NCI-H1105 (cell line): ENCODE measurements at regions not wholly inside any gene's neighbourhood (a gene's known extent, or its start where the extent isn't known, plus 50 kb on each side); places are given as distances from the start of the nearest gene placed in this dataset.
"Not testable (repeated sequence)": the region's sequence is repeated elsewhere in the genome, so short reads cannot be mapped to it uniquely, and the experiment has no call there.

Experiments
- DNase-seq: peaks from one replicate; lab custom pipeline; 2025; lab: John Stamatoyannopoulos, UW

DNA sequence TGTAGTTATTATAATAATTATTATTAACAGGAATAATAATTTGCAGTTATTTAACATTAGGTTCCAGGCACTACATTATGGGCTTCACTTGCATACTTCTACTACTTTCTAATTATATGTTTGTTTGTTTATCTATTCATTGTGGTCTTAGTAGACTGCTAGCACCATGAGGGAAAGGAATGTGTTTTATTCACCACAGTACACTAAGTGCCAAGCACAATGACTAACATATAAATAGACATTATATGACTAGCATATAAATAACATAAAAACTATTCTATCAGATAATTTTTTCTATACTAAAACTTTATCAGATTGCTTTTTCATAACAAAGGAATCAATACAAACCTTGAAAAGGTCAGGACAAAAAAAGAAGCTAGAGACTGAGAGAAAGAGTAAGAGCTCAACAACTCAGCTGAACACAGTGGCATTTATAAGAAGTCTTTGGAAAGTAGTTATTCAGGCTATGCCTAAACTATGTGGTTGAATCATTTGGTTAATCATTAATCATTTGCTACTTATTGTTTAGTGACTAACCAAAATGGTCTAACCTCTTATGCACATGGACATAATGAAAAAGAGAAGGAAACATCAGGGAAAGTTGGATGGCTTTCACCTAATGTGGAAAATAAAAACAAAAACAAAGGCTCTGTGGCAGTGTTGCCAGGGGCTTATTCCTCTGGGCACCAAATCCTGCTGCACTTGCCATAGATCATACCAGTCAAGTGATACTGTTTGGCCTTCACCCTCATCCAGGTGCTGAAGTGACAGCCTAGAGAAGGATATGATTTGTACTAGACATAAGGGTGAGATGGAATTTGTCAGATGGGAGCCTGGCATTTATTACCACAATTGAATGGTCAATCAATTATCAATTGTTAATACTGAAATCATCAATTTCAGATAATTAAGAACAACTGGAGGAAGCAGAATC lies 174.9 kb downstream of the ETAA1 start:
- no peak for DNase-seq

DNA sequence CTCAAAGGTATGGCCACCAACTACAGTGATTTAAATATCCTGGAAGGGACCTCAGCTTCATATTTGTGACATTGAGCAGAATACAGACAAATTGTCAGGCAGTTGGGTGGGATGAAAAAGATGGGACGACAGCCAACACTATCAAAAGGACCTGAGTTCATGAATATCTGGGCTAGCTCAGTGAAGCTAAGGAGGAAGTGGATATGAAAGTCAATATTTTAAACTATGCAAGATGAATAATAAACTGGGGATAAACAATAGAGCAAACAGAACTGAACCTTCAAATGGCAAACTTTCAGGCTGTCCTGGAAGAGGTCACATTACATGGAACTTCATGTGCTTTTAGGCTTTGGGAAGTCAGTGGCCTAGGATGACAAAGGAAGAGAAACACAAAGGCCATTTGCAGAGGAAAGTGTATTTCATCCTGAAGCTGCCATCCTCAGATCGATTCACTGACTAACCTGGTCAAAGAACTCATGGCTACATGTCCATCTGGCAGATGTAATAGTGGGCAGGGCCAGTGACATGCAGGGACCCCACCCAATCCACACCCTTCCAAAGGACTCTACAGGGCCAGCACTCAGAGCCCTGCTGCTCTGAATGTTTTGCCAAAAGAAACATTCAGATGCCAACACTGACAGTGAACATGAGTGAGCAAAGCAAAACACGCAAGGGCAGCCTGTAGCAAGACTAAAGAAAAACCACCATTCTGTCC lies 175.7 kb downstream of the ETAA1 start:
- DNase-seq: no peak

DNA sequence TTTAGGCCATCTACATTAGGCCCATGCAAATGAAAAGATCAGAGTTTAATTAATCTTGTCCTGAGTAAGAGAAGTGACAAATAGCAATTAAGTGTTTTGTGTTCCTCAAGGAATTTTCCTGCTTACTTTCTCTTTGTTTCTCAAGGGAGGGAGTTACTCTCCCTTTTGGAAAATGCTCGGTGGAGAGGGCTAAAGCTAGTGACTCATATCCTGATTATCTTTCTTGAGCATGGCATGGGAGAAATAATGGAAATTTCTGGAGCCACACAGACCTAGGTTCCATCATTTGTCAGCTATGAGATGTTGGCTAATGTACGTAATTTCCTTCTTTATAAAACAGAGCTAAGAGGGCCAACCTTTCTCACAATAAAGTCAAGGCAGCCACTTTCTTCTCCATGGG lies 177.1 kb downstream of the ETAA1 start:
- no peak for DNase-seq

DNA sequence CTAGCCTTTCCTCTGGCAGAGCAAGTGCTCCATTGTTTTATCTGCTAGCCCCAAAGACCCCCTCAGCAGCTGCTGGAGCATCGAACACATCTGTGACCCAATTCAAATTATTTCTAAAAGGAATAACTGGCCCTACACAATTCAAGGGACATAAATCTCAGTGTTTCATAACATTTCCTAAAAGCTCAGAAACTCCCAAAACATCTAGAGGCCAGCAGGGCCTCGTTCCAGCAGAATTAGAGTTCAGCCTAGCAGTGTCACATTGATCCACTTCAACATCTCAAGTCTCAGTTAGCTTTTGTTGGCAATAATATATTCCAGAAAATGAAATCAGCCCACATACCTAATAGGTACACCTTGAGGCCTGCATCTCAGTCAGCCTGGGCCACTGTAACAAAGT lies 179.1 kb downstream of the ETAA1 start:
- DNase-seq: no peak

DNA sequence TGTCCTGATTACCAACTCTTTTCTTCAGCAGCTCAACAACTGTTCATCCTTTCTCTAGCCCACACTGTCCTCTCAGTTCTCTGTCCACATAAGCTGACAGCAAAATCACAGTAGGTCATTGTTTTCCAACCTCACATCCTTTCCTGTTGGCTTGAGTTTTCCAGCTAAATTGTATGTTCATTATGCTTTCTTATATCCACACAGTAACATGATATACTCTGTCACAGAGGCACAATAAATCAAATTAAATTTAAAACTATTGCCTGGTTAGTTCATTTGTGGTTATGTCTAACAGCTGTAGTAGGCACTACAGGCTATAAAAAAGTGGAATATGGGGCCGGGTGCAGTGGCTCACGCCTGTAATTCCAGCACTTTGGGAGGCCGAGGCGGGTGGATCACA lies 179.9 kb downstream of the ETAA1 start:
- DNase-seq: no peak

DNA sequence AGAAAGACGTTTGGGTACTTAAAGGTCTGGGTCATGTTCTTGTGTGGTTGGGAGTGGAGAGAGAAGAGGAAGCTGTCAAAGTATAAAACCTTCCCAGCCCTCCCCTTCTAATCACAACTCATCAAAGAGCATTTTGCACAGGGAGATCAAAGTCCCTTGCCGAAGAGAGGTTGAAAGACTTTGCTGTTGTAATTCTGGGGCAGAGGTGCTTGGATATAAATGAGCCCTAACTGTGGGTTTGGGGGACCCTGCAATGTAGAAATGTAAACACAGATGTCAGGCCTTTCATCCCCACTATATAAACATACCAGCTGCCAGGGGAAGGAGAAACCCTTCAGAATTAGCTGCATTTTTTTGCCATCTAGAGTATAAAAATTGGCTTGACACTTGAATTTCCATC lies 182.1 kb downstream of the ETAA1 start:
- no peak for DNase-seq

DNA sequence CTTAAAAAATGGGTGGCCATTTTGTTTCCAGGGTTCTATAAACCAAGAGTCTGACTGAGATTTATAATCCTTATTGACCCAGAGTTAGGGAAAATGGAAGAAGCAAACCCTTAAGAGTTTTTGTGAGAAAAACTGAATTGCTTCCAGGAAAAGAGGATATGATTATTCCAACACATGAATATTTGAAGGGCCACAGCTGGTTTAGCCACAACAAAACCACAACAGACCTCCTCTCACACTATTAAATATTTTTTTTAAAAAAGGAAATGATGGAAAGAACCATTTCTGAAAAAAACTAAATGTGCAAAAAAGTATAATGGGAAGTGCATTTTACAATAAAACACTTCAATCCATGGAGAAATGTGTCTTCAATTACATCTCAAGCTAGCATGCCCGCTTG lies 182.7 kb downstream of the ETAA1 start:
- no peak for DNase-seq

DNA sequence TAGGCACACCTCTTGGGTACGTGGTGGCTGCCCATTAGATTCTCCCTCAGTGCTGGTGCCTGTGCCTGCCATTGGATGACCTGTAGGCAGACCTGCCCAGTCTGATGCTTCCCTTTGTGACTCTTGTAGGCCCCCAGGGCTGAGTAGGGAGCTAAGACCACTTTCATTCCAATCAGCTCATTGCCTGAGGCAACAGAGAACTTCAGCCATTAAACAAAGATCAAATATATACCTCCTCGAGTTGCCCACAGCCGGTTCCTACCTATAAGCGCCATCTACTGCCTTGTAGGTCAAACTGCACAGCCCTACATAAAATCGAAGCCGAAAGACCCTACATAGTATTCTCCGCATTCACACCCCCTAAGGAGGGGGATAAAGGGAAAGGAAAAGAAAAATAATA lies 184.6 kb downstream of the ETAA1 start:
- DNase-seq: no peak

DNA sequence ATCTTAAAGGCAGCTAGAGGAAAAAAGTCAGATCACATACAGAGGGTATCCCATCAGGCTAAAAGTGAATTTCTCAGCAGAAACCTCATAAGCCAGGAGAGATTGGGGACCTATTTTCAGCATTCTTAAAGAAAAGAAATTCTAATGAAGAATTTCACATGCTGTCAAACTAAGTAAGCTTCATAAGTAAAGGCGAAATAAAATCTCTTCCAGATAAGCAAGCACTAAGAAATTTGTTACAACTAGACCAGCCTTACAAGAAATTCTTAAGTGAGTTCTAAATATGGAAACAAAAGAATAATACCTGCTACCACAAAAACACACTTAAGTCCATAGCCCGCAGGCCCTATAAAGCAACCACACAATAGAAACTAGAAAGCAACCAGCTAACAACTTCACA lies 186.1 kb downstream of the ETAA1 start:
- no peak for DNase-seq

DNA sequence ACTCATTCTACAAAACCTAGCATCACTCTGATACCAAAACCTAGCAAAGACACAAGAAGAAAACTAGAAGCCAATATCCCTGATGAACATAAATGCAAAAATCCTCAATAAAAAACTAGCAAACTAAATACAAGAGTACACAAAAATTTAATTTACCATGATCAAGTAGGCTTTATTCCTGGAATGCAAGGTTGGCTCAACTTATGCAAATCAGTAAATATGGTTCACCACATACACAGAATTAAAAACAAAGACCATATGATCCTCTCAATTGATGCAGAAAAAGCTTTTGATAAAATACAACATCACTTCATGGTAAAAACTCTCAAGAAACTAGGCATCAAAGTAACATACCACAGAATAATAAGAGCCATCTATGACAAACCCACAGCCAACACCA lies 188.3 kb downstream of the ETAA1 start:
- no peak for DNase-seq

DNA sequence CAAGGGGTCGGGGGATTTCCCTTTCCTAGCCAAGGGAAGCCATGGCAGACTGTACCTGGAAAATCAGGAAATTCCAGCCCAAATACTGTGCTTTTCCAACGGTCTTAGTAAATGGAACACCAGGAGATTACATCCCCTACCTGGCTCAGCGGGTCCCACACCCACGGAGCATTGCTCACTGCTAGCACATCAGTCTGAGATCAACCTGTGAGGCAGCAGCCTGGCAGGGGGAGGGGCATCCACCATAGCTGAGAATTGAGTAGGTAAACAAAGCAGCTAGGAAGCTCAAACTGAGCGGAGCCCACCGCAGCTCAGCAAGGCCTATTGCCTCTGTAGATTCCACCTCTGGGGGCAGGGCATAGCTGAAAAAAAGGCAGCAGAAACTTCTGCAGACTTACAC lies 192.0 kb downstream of the ETAA1 start:
- DNase-seq: not testable (repeated sequence)

DNA sequence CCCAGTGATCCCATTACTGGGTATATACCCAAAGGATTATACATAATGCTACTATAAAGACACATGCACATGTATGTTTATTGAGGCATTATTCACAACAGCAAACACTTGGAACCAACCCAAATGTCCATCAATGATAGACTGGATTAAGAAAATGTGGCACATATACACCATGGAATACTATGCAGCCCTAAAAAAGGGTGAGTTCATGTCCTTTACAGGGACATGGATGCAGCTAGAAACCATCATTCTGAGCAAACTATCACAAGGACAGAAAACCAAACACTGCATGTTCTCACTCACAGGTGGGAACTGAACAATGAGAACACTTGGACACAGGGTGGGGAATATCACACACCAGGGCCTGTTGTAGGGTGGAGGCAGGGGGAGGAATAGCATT lies 197.4 kb downstream of the ETAA1 start:
- DNase-seq: not testable (repeated sequence)

DNA sequence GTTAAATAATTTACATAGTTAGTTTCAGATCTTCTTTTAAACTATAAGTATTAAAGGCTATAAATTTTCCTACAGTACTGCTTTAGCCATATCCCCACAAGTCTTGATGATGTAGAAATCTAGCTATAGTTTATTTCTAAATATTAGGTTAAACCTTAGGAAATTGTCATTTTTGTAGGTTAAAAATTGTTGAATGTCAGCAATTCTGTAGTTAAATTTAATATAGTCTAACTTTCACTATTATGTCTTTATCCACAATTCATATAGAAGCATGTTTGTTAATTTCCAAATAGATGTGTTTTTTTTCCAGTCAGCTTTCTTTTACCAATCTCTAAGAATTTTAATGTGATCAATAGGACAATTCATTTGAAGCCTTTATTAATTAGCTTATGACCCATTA lies 199.7 kb downstream of the ETAA1 start:
- DNase-seq: no peak

DNA sequence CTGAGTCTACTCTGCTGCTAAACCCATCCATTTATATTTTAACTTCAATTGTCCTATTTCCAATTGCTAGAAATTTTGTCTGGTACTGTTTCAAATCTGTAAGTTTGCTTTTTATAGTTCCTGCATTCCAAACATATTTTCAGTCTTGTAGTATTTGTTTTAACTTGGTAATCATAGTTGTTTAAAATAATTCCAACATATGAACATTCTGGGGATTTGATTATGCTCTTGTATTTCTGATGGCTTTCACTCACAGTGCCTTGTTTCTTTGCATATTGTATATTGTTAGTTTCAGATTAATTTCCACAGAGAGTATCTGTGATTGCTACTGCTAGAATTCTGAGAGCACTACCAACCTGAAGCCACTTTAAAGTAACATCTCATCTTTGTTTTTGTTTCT lies 202.4 kb downstream of the ETAA1 start:
- DNase-seq: no peak

DNA sequence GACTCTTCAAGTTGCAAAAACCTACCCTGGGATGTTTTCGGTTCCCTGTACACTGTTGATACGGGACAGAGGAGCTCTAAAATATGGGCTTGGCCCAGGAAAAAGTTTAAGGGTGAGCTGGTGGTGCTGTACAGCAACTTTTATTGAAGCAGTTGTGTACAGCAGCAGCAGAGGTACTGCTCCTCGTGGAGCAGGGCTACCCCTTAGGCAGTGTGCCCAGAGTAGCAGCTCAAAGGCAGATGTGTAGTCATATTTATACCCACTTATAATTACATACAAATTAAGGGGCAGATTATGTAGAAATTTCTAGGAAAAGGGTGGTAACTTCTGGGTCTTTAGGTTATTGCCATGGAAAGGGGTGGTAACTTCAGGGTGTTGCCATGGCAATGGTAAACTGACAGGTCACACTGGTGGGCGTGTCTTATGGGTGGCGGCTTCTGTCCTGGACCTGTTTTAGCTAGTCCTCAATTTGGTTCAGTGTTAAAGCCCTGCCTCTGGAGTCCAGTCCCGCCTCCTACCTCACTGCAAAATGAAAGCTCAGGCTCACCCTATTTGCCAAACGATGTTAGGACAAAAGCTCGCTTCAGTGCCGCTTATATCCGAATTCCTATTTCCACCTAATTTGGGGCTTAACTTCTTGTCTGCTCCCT lies 203.2 kb downstream of the ETAA1 start:
- no peak for DNase-seq

DNA sequence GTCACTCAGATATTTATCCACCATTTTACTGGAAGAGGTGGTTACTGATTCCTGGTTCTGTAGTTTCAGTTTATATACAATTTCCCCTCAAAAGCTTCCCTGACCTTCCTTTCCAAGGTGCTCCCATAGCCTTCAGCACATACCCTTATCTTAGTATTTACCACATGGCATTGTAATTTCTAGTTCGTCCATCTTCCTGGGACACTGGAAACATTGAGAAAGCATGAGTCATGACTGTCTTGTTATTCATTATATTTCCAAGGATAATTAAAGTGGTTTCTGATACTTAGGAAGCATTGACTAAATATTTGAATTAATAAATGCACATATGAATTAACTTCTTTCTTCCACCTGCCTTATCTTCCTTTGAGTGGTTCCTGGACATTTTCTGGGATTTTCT lies 203.8 kb downstream of the ETAA1 start:
- no peak for DNase-seq

DNA sequence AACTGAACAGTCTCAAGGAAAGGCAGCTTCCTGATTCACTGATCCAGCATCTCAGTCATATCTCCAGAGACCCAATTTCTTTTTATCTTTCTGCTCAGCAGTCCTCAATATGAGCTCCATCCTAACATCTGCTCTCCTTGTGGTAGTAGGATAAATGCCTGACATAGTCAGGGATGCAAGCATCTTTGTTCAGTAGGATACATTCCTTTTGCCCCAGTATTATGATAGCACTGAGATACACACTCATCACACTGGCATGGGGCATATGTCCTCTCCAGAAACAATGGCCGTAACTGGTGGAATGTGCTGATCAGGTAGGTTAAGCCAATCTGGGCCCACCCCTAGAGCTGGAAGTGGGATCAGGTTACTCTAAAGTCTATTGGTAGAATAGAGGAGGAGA lies 207.2 kb downstream of the ETAA1 start:
- DNase-seq: no peak

DNA sequence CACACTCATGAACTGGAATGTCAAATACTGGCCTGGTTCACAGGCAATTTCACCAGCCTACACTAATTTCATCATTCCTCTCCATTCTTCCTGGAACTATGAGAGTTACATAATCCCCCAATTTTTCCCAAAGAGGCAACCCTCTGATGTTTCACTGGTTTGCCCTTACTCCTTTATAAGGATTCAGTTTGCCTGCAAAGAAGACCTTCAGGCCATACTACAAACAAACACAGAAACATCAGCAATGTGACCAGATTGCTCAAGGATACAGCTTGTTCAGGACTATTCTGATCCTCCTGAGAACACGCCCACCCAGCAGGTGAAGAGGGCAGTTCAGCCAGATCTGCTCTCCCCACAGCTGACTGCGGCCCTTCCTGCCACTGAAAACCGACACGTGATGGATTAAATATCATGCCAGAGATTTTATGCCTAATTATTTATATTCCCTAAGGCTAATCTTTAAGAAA lies 215.5 kb downstream of the ETAA1 start:
- DNase-seq: no peak

DNA sequence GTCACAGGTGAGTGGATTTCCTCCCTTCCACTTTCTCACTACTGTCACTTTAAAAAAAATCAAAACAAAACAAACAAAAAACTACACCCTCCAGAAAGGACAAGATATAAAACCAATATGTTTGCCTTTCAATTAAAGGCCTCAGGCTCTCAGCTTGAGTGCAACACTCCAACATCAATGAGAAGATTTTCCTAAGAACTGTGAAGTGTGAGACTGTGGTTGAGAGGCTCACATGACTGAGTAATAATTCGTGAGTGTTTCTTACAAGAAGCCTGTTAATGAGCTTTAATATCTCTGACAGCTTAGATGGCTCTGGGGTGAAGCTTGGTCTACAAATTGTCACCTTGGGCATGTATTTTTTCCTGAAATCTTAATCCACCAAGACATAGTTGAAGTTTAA lies 216.1 kb downstream of the ETAA1 start:
- DNase-seq: no peak

DNA sequence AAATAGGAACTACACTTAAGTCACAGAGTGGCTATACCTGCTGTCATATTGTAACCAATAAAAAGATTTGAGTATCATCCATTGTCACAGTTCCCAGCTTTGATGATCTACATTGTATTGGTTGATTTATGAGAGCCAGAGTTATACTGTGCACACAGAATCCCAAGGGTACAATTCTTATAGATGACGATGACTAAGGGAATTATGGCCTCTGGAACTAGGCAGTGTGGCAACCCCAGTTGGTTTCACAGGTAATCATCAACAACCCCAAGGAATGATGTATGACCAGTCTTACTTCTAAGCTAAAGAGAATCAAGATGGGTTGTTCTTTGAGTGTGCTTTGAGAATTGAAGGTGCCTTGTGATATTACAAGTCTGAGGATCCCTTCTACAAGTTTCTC lies 217.3 kb downstream of the ETAA1 start:
- no peak for DNase-seq

DNA sequence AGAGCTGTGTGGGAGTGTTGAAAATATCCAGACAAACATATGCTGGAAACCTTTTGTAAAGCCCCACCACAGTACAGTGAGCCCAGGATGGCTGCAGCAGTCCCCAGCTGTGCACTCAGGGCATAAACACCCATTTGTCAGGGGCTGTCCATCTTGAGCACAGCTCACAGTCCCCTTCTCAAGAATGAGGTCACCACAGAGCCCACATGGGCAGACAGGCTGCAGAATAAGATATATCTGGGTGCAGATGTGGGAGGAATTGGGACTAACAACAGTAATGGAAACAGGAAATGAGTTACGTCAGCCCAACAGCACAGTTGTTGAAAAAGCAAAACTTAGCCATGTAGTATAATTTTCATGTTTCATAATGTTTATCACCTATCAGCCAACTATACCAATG lies 219.6 kb downstream of the ETAA1 start:
- DNase-seq: no peak

DNA sequence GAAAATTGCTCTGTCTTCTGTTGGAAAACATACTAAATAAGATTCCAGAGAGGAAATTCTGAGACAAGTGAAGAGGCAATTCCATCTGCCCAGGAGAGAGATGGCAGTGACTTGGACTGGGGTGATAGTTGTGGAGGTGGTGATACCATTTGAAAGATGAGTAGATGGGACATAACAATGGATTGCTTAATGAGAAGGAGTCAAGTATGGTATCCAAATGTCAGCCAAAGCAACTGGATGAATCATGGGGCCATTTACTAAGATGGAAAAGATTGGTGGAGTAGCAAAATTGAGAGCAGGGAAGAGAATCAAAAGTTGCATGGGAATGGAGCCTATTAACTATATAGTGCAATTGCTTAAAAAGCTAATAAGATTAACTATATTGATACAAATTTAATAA lies 222.1 kb downstream of the ETAA1 start:
- no peak for DNase-seq

DNA sequence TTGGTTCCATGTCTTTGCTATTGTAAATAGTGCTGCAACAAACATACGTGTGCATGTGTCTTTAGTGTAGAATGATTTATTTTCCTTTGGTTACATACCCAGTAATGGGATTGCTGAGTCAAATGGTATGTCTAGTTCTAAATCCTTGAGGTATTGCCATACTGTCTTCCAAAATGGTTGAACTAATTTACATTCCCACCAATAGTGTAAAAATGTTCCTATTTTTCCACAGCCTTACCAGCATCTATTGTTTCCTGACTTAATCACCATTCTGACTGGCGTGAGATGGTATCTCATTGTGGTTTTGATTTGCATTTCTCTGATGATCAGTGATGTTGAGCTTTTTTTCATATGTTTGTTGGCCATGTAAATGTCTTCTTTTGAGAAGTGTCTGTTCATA lies 226.6 kb downstream of the ETAA1 start:
- DNase-seq: not testable (repeated sequence)
